Raji (cell line): ENCODE measurements at regions not wholly inside any gene's neighbourhood (a gene's known extent, or its start where the extent isn't known, plus 50 kb on each side); places are given as distances from the start of the nearest gene placed in this dataset.

Experiments
- POLR2A ChIP-seq: IDR thresholded peaks from 2 replicates; pipeline ENCODE4 v1.6.1; 2011; ENCODE audit warnings: low read depth, low read length, control low read depth; ENCODE audit not compliant: insufficient read depth

DNA sequence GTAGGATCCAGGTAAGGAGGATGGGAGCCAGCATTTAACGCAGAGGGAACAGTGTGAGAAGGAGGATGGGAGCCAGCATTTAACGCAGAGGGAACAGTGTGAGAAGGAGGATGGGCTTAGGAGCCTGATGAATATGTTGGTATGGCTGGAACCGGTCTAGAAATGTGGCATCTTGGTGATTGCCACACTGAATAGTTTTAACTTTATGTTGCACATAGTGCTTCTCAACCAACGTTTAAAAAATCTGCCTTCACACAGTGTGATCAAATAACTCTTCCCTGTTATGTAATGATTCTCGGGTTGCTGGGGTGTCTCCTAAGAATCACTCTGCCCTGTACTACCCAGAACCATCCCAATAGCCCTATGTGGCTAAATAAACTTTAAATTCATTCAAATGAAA lies 146.9 kb upstream of the DUSP10 start:
- no peak for TF ChIP-seq POLR2A

DNA sequence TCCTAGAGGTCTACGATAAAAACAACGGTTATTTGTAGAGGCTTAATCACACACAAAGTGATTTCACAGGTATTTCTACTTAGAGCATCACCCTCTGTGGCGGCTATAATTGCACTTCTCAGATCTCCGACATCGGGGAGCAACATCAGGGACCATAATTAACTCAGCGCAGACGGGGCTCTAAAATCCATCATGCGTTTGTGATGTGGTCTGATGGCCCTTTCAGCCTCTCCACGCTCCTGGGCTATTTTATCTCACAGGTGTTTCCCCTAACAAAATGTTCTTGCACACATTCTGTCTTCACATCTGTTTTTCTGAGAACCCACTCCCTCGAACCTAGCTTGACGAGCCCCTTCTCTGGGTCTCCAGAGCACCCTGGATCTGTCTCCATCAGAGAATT lies 146.3 kb upstream of the DUSP10 start:
- no peak for TF ChIP-seq POLR2A

DNA sequence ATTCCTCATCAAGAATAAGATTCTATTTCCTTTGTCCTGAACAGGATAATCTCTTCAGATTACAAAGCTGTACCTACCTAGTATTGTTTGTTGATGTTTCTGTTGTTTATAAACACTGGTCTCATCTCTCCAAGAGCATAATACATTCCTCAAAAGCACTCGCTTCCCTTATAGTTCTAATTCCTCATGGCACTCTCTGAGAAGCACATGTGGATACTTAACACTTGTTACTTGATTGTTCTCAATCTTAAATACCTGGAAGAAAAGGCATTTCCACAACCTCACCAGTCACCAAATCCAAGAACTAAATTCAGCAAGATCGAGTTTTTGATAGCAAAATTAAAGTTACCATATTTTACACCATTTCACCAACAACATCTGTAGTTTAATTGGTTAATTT lies 145.9 kb upstream of the DUSP10 start:
- TF ChIP-seq POLR2A: no peak

DNA sequence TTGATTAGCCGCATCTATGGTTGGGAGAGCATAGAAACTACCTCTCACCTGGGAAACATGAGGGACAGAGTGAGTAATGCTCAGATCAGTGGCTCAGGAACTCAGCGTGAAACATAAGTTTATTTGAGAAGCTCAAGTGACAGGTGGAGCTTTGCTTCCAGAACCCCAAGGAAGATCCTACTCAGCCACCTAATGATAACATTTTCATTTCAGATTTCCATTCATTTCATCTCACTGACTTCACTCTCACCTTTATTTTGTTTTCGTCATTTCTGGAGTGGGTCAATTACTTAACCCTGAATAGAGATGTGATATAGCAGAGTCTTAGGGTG lies 145.5 kb upstream of the DUSP10 start:
- TF ChIP-seq POLR2A: no peak

DNA sequence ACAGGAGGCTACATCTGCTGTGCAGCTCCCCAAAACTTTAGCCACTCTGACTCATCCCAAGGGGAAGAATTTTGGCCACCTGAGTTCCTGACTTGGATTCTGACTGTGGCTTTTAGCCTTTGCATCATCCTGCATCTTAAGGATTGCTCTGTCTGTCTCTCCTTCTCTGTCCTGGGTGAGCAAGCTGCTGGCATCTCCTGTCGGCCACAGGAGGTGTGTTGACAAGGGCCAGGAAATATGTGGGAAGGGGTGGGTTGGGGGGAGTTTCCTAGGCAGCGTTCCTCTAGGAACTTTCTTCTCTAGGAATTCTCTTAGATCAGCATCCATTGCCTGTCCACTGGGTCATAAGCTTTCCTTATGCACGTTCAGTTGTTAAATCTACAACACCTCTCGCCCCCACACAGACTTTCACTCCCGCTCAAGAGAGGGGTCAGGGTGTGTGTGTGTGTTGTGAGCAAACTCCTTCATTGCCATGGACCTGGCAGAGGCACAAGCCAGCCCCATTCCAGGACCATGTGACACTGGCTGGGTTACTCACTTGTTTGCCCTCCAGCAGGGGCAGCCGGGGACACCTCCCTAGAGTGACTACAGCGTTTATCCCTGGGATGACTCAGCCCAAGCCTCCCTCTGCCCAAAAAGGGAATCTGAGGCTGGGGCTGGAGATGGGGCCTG lies 145.0 kb upstream of the DUSP10 start:
- TF ChIP-seq POLR2A: no peak

DNA sequence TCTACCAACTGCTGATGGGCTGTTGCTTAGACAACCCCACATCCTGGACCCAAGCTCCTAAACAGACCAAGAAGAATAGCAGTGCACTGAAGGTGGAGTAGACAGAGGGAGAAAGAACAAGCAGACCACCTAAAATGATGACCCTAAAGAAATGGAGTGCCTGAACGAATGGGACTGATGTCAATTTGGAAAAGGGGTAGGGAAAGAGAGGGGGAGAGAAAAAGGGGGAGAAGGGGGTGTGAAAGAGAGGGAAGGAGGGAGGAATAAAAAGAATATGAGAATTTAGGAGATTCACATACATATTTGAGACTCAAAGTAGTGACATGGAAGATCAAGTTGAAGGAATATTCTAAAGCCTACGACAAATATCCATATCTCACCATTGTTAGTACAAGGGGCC lies 144.4 kb upstream of the DUSP10 start:
- no peak for TF ChIP-seq POLR2A

DNA sequence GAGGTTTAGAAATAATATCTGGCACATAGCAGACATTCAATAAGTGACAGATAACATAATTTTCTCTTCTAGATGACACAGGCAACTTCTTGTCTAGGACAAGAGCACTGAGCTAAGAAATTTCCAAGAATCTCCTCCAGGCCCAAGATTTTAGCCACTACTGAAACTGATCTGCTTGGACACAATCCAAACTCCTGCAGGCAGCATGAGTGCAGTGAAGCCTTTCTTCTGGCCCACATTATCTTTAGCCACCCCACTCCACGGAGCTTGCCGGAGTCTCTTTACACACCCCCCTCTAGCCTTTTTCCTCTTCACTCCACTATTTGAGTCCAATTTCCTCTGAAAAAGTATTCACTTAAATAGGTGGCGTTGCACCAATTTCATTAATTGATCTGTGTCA lies 142.9 kb upstream of the DUSP10 start:
- TF ChIP-seq POLR2A: no peak

DNA sequence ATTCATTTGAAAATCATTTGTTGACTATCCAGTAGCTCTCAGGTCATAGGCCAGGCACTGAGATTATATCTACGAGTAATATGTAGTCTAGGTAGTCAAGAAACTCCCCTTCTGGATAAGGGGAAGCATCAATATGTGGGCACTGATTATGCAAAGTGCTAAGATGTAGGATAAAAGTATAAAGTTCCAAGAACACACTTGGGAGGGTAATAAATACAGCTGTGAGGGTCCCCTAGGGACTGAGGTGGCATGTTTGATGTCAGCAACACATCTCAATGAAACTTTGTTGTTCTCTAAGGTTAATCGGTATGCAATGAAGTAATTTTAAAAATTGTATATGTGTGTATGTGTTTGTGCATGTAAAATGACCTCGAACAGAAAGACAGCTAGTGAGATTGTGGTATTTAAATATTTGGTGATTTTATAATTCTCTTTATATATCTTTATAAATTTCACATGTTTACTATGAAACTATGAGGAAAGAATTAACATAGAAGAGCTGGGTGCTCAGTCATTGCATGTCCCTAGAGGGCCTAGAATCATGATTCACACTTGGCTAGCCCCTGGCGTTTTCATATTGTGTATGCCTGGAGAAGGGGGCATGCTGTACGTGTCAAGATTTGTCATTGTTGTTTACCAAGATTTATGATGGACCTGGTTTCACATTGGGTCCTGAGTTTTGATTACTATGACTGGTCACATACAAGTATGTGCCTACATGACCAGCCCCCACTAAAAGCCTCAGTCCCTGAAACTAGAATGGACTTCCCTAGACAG lies 140.1 kb upstream of the DUSP10 start:
- TF ChIP-seq POLR2A: no peak

DNA sequence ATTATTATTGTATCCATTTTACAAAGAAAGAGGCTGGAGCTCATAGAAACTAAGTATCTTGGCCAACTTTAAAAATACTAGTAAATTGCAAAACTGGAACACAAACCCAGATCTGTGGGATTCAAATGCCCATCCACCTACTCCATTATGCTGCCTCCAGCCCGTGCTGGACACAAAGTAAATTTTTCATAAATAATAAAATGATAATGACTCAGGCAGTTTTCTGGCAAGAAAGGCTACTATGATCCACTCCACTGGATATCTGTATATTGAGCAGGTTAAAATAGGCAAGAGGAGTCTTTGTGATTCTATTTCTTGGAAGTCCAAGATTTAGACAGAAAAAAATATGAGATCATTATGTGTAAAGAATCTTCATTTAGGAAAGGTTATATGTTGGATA lies 138.3 kb upstream of the DUSP10 start:
- no peak for TF ChIP-seq POLR2A

DNA sequence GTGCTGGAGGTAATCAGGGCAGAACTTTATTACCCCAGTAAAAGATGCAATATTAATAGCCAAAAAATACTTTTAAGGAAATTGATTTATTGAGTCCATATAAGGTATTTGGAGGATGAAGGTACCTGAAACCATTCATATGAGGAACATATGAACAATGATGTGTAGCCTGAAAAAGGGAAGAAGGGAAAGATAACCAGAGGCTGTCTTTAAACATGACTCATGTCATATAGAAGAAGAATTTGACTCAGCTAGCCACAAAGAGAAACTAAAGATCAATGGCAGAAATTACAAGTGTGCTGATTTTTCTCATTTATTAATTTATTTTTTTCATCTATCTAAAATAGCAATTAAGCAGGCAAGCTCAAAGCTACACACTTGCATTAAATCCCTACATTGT lies 136.2 kb upstream of the DUSP10 start:
- TF ChIP-seq POLR2A: no peak

DNA sequence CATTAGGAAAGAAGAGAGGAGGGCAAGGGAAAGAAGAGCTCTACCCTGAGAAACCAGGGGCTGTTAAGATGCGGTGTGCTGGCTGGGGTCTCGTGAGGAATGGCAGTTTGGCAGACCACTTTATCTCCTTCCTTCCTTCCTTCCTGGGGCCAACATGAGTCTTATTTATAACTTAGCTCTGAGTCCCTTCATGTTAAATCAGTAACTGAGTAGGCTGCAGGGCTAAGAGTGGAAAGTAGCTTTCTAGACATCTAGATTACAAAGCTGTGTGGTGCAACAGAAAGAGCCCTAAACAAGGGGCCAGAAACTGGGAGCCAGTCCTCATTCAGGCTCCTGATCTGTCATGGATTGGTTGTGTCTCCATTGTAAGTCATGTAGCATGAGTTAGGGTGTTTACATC lies 135.4 kb upstream of the DUSP10 start:
- no peak for TF ChIP-seq POLR2A

DNA sequence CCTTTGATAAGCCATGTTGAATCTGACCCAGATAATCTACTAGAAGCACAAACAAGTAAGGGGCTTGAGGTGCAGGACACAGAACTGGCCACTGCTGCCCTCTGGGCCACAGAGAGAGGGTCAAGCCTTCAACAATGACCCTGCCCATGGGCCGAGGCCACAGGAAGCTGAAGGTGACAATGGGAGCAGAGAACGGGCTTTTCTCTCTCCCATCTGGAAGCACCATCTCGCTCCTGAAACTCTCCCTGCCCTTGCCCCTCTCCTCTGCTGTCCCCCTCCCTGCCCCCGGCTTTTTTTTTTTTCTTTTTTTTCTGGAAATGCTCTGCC lies 133.1 kb upstream of the DUSP10 start:
- no peak for TF ChIP-seq POLR2A

DNA sequence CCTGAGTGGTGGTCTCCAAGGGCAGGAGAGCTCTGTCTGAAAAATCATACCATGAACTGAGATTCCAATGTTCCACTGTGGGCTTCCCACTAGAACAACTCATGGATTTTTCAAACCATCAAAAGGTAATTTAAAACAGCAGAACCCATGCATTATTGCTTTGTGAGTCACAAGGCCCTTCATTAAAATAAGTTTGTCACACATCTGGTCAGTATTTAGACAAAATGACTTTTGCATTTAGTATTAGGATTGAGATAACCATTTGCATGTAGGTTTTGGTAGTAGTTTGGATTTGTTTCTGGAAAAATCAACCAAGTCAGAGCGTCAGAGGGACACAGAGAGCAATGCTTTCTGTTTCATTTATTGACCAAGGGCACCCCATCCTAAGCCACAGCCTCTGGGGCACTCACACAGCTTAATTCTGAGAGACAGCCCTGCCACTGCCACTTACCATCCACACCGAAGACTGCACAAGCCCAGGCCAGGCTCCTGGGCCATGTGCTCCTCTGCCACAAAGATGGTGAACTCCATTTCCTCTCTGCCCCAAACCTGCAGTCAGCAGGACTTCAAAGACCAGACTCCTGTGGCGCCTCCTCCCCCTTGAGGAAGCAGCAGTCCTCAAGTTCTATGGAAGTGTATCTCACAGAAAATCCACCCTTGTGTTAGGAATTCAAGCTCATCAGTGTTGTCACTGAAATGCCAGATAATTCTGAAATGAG lies 132.6 kb upstream of the DUSP10 start:
- no peak for TF ChIP-seq POLR2A

DNA sequence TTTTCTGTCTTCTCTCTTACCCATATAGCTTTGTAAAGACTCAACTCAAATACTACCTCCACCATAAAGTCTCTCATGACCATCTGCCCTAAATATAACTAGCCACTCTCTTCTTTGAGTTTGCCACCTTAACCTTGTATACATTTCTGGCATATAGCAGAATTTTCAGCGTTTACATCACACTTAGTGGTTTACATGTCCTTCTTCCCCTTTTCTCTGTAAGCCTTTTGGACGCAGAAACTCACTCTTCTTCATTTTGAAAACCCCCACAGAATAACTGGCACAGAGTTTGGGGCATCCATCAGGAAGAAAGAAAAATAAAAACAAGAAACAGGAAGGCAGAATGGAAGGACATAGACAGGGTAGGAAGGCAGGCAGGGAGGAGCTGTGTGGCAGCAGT lies 131.8 kb upstream of the DUSP10 start:
- no peak for TF ChIP-seq POLR2A

DNA sequence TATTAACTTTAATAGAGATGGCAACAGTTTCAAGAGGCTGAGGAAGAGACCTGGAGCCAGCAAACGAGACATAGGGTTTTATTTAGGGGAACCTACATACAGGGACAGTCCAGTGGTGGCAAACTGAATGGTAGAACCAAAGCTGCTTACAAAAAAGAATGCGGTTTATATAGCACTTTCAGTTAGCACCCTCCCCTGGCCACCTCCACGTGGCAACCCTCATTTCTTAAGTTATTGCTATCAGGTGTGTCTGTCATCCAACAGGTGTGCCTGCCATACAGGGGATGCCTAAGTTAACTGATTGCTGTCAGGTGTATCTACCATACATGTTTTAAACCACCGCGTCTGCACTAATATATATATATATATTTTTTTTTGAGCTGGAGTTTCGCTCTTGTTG lies 129.2 kb upstream of the DUSP10 start:
- no peak for TF ChIP-seq POLR2A

DNA sequence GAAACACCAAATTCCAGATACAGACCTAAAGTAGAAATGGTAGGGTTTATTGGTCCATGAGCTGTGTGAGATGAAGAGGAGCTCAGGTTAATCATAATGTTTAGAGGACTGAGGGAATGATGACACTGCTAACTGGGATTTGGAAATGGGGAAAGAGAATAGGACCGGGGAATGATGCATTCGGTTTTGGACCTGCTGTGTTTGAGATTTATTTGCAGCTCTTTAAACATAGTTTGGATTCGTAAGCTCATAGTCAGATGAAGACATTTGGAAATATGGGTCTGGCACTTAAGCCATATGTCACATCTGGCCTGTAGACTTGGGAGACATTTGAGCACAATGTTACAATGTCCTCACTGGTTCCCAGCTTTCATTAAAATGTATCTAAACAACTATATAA lies 127.9 kb upstream of the DUSP10 start:
- no peak for TF ChIP-seq POLR2A
